ENCODE measurements at regions not wholly inside any gene's neighbourhood (a gene's known extent, or its start where the extent isn't known, plus 50 kb on each side); places are given as distances from the start of the nearest gene placed in this dataset.

- H3K9me3 Mint-ChIP-seq, result peaks cover 15% of the 10 kb centered on the region
- H3K4me3 Mint-ChIP-seq, result no peak overlapping the region
- TF ChIP-seq CTCF (IDR thresholded peaks at IDR 0.05; ENCODE audit: unreplicated experiment), result no peak
- peaks cover 6% of the 10 kb centered on the region for H3K4me1 Mint-ChIP-seq
- H3K36me3 Mint-ChIP-seq, result no peaks in the 10 kb centered on the region
- H3K27ac Mint-ChIP-seq, result no peak overlapping the region
- no peak for DNase-seq (ENCODE audit: low spot score in 2 of 2, unreplicated experiment in 2 of 2)
- H3K27me3 Mint-ChIP-seq (ENCODE audit: low read depth), result peaks cover 2% of the 10 kb centered on the region
Observed at GRCh38 chr12:127479256-127479655, 787.7 kb upstream of the TMEM132C start.

GRCh38 chr12:127480775-127481314 is 786.1 kb upstream of the TMEM132C start:
- Mint-ChIP-seq H3K27me3 (ENCODE audit: low read depth) (no peaks in the 10 kb centered on the region), H3K36me3 (no peaks in the 10 kb centered on the region), H3K9me3 (peaks cover 15% of the 10 kb centered on the region), H3K4me3 (no peak overlapping the region), H3K4me1 (peaks cover 6% of the 10 kb centered on the region), H3K27ac (no peak overlapping the region)
- DNase-seq (ENCODE audit: low spot score in 2 of 2, unreplicated experiment in 2 of 2), result no peak
- TF ChIP-seq CTCF (IDR thresholded peaks at IDR 0.05; ENCODE audit: unreplicated experiment), result no peak

GRCh38 chr12:127482950-127483349 is 784.0 kb upstream of the TMEM132C start:
- Mint-ChIP-seq H3K4me3 (no peak overlapping the region), H3K27ac (no peak overlapping the region), H3K4me1 (peaks cover 6% of the 10 kb centered on the region), H3K36me3 (no peaks in the 10 kb centered on the region), H3K27me3 (ENCODE audit: low read depth) (no peaks in the 10 kb centered on the region), H3K9me3 (peaks cover 15% of the 10 kb centered on the region)
- no peak for TF ChIP-seq CTCF (IDR thresholded peaks at IDR 0.05; ENCODE audit: unreplicated experiment)
- DNase-seq (ENCODE audit: low spot score in 2 of 2, unreplicated experiment in 2 of 2), result no peak

- no peaks in the 10 kb centered on the region for H3K36me3 Mint-ChIP-seq
- H3K27me3 Mint-ChIP-seq (ENCODE audit: low read depth), result peaks cover 2% of the 10 kb centered on the region
- TF ChIP-seq CTCF (IDR thresholded peaks at IDR 0.05; ENCODE audit: unreplicated experiment), result no peak
- no peak overlapping the region for H3K4me3 Mint-ChIP-seq
- H3K27ac Mint-ChIP-seq, result no peak overlapping the region
- H3K9me3 Mint-ChIP-seq, result peaks cover 15% of the 10 kb centered on the region
- DNase-seq (ENCODE audit: low spot score in 2 of 2, unreplicated experiment in 2 of 2), result no peak
- H3K4me1 Mint-ChIP-seq, result no peaks in the 10 kb centered on the region
Observed at GRCh38 chr12:127485528-127485927, 781.4 kb upstream of the TMEM132C start.

GRCh38 chr12:127487031-127487430 is 779.9 kb upstream of the TMEM132C start:
- H3K36me3 Mint-ChIP-seq, result no peaks in the 10 kb centered on the region
- no peak for TF ChIP-seq CTCF (IDR thresholded peaks at IDR 0.05; ENCODE audit: unreplicated experiment)
- peaks cover 10% of the 10 kb centered on the region for H3K27me3 Mint-ChIP-seq (ENCODE audit: low read depth)
- peaks cover 5% of the 10 kb centered on the region for H3K9me3 Mint-ChIP-seq
- H3K4me3 Mint-ChIP-seq, result no peak overlapping the region
- no peaks in the 10 kb centered on the region for H3K4me1 Mint-ChIP-seq
- no peak for DNase-seq (ENCODE audit: low spot score in 2 of 2, unreplicated experiment in 2 of 2)
- H3K27ac Mint-ChIP-seq, result no peak overlapping the region

GRCh38 chr12:127489061-127489460 is 777.9 kb upstream of the TMEM132C start:
- no peaks in the 10 kb centered on the region for H3K36me3 Mint-ChIP-seq
- no peak overlapping the region for H3K27ac Mint-ChIP-seq
- DNase-seq (ENCODE audit: low spot score in 2 of 2, unreplicated experiment in 2 of 2), result no peak
- no peak for TF ChIP-seq CTCF (IDR thresholded peaks at IDR 0.05; ENCODE audit: unreplicated experiment)
- H3K4me1 Mint-ChIP-seq, result no peaks in the 10 kb centered on the region
- H3K9me3 Mint-ChIP-seq, result no peaks in the 10 kb centered on the region
- H3K4me3 Mint-ChIP-seq, result no peak overlapping the region
- H3K27me3 Mint-ChIP-seq (ENCODE audit: low read depth), result peaks cover 13% of the 10 kb centered on the region

Measured in mesothelial cell of epicardium (in vitro differentiated cells).